GM12875 (cell line): ENCODE measurements at regions not wholly inside any gene's neighbourhood (a gene's known extent, or its start where the extent isn't known, plus 50 kb on each side); places are given as distances from the start of the nearest gene placed in this dataset.
A peak's percentile ranks its signal among the peaks of the same experiment; 100 is the strongest.

ENCODE experiments used
- H3K4me3 ChIP-seq: one replicate; pipeline ENCODE4 v1.5.1; 2011; ENCODE audit warnings: low read depth, low read length, control low read depth
- TF ChIP-seq, protein P1 (sequence below): IDR thresholded peaks from 2 replicates; pipeline ENCODE4 v1.5.1; 2011; ENCODE audit warnings: low read depth, mild to moderate bottlenecking, control low read depth, inconsistent platforms, low read length, moderate library complexity, borderline replicate concordance; ENCODE audit not compliant: insufficient read depth

DNA sequence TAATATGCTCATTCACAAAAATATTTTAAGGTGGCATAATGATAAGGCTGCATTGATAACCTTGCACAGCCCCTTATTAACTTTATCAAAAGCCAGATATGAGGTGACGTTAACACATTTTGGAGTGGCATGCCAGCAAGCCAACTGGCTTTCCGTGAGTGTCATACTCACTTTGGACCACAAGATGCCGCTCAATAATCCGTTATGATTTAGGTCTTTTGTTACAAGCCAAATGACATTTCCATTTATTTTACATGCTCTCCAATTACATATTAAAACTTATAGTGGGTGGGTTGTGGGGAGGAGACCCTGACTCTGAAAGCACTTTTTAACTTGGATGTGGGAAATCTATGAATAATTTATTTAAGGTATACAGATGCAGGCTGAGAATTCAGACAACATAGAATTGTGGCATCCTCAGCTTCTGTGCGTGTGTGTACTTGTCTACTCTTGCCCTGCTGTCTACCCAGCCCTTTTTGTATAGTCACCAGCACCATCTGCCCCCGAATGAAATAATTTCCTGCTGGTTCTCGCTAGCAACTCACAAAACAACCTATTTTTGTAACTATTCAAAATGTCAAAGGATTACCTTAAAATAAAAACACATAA lies 305.1 kb downstream of the PSAT1 start:
- TF ChIP-seq, protein P1, sequence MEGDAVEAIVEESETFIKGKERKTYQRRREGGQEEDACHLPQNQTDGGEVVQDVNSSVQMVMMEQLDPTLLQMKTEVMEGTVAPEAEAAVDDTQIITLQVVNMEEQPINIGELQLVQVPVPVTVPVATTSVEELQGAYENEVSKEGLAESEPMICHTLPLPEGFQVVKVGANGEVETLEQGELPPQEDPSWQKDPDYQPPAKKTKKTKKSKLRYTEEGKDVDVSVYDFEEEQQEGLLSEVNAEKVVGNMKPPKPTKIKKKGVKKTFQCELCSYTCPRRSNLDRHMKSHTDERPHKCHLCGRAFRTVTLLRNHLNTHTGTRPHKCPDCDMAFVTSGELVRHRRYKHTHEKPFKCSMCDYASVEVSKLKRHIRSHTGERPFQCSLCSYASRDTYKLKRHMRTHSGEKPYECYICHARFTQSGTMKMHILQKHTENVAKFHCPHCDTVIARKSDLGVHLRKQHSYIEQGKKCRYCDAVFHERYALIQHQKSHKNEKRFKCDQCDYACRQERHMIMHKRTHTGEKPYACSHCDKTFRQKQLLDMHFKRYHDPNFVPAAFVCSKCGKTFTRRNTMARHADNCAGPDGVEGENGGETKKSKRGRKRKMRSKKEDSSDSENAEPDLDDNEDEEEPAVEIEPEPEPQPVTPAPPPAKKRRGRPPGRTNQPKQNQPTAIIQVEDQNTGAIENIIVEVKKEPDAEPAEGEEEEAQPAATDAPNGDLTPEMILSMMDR = peak; percentile 59
- no peak overlapping the region for H3K4me3 ChIP-seq

DNA sequence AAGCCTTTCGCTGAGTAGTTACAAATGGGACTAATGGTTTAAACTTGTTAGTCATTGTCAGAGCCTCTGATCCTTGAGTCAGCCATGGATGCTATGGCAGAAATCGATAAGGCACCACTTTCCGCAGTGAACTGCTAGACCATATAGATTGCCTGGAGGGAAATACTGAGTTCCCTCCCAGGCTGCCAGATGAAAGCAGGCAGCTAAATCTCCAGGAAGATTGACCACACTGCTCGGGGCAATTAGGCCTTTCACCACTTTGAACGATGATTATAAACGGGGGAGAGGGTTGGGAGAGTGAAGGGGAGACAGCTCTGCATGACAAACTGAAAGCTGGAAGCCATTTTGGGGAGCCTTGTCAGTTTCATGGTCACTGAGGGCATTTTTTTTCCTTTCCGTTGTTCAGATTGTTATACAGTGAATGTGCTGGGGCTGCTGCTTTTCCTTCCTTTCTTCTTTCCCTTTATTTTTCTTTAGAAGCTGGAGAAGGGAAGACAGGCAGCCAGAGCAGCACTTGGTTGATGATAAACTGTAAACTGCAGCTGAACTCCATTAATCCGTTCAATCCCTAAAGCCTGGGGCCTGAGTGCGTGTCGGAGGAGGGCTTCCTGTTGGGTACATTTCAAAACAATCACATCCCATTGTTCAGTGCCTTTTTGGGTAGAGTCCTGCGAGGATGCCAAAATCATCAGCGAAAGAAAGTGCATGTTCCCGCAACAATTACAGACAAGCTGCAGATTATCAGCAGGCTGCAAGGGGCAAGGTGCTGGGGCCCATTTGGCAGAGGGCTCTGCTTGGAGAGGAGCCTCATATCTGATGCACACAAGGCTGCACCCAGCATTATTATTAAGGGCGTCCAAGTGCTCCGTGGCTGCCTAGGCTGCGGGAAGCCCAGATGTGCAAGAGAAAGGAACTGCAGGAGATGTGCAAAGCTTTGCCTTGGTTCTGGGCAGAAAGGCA lies 308.4 kb downstream of the PSAT1 start:
- no peak overlapping the region for H3K4me3 ChIP-seq
- TF ChIP-seq, protein P1 = no peak

DNA sequence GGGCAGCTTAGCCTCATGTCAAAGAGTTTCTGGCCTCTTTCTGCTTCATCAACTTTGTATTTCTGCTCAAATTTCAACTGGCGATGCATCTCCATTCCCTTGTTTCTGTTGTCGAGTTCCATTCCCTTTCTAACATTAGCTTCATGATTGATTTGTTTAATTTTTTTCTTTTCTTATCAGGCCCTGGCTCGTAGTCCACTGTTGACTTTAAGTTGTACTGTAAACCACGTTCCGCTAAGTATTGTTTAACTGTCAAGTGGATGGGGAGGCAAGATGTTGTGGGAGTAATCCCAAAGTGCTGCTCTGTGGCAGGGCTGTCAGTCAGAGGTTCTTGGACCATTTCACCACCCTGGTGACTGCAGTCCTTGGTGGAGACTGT lies 309.1 kb downstream of the PSAT1 start:
- no peak overlapping the region for H3K4me3 ChIP-seq
- TF ChIP-seq, protein P1 = no peak

DNA sequence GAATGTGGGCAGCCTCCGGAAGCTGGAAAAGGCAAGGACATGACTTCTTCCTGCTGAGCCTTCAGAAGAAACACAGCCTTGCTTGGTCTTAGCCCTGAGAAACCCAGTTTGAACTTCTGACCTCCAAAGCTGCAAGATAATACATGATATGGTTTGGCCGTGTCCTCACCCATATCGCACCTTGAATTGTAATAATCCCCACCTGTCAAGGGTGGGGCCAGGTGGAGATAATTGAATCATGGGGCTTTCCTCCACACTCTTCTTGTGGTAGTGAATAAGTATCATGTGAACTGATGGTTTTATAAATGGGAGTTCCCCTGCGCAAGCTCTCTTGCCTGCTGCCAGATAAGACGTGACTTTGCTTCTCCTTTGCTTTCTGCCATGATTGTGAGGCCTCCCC lies 310.9 kb downstream of the PSAT1 start:
- TF ChIP-seq, protein P1 = no peak
- no peak overlapping the region for H3K4me3 ChIP-seq

DNA sequence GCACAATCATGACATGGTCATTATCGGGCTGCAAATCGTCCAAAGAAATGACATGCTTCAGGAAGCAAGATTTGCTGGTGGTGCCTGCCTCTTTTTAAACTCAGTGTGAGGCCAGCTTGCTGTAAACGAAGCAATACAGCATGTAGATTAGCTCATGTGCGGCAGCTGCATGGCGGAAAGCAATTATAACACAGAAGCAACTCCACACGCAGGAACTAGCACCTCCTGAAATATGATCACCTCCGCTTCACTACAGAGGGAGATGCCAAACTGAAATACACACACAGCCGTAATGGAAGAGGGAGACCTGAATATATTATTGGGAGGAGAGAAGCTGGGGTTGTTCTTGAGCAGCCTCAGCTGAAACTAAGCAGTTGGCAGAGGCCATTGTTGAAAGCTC lies 312.5 kb downstream of the PSAT1 start:
- TF ChIP-seq, protein P1 = no peak
- H3K4me3 ChIP-seq = no peak overlapping the region

DNA sequence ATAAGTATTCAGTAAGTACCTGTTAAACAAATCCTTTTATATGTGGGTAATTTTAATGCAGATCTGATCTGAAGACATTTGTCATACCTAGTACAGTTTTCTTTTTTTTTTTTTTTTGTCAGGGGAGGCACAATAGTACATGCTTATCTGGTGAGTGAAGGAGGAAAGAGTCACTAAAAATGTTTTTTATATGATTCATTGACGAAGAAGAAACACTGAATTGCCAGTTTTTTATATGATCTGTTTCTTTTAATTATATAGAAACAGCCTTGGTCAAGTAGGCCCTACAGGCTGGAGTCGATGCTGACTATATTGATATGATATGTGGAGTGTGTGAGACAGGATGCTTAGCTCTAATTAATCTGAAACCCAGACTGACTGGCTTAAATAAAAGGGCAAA lies 315.2 kb downstream of the PSAT1 start:
- TF ChIP-seq, protein P1 = no peak
- H3K4me3 ChIP-seq = no peak overlapping the region

DNA sequence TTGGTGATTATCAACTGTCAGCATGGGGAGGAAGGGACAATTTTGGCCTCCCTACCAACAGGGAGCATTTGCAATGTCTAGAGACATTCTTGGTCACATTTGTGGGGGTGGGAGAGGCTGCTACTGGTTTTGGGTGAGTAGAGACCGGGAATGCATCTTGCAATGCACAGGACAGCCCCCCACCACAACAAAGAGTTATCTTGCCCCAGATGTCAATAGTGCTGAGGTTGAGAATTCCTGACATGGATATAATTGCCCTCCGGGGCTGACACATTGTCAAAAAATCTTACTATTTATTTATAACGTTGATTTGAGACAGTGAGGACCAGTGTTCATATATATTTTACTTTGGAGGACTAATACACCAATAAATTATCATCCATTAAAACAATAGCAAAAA lies 316.1 kb downstream of the PSAT1 start:
- TF ChIP-seq, protein P1 = no peak
- no peak overlapping the region for H3K4me3 ChIP-seq
